ENCODE measurements at regions not wholly inside any gene's neighbourhood (a gene's known extent, or its start where the extent isn't known, plus 50 kb on each side); places are given as distances from the start of the nearest gene placed in this dataset.
A peak's percentile ranks its signal among the peaks of the same experiment; 100 is the strongest.

DNA sequence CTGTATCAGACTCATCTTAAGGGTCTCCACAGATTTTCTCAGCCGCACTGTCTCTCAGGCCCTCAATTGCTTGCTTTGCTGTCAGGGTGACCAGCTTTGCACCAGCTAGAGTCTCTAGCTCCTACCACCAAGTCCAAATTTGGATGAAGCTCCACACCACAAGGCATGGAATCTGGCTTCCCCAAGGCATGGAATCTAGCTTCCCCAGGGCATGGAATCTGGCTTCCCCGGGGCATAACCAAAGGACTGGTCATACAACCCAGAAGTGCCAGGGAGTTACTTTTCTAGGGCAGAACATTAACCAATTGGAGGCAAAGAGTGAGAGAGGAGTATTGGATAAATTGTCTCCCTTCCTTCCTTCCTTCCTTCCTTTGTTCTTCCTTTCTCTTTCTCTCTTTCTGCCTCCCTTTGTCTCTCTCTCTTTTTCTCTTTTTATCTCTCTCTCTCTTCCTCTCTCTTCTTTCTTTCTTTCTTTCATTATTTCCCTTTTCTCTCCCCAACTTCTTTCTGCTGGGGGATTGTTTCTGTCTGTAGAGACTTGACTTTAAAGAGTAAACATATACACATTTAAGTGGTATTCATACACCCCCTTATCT is 76.9 kb upstream of the HAO2 start:
- in situ Hi-C loops (cut with HindIII; ENCODE audit: low pct_unique_long_range_greater_than_20kb, low sequenced_read_pairs): no loop called here
- no peak for TF ChIP-seq JUND (IDR thresholded peaks at IDR 0.05; ENCODE audit: low read depth)
- DNase-seq (ENCODE audit: low read depth in 1 of 2, low spot score in 1 of 2): no peak

GRCh38 chr1:119293797-119294196 is 74.8 kb upstream of the HAO2 start:
- no peak for TF ChIP-seq JUND (IDR thresholded peaks at IDR 0.05; ENCODE audit: low read depth)
- no peak for DNase-seq (ENCODE audit: low read depth in 1 of 2, low spot score in 1 of 2)
- in situ Hi-C loops (cut with HindIII; ENCODE audit: low pct_unique_long_range_greater_than_20kb, low sequenced_read_pairs): no loop called here

DNA sequence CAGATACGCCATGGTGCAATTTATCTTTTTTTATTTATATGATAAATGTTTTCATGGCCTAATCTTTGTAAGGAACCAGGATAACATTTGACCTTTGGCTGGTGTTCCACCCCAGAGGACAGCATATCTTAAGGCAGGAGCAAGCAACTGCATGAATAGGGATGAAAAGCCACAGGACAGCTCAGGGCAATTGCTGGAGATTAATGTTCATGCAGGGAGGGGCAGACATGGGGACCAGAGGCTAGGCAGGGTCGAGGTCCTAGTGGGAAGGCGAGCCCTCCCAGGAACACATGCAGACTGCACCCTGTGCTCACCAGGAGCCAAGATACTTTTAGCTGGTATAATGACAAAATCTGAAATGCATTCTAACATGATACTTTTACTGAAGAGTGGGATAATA is 74.4 kb upstream of the HAO2 start:
- in situ Hi-C loops (cut with HindIII; ENCODE audit: low pct_unique_long_range_greater_than_20kb, low sequenced_read_pairs): no loop called here
- no peak for TF ChIP-seq JUND (IDR thresholded peaks at IDR 0.05; ENCODE audit: low read depth)
- DNase-seq (ENCODE audit: low read depth in 1 of 2, low spot score in 1 of 2): no peak

DNA sequence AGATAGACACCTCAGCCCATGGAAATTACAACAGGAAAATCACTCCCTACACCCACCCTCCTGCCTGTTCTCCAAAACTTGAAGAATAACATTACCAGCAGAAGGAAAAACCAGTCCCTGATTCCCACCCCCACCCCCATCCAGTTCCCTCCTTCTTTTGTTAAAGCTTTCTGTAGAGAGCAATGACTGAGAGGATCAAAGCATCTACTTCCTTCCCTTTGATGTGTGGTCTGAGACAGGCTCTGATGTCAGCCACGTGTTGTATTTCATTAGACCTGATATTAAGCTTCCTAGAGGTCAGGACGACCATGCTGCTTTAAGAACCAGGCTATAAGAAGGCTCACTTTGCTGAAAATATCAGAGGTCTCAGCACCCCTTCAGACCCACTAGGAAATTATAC is 73.9 kb upstream of the HAO2 start:
- in situ Hi-C loops (cut with HindIII; ENCODE audit: low pct_unique_long_range_greater_than_20kb, low sequenced_read_pairs): no loop called here
- DNase-seq (ENCODE audit: low read depth in 1 of 2, low spot score in 1 of 2): no peak
- TF ChIP-seq JUND (IDR thresholded peaks at IDR 0.05; ENCODE audit: low read depth): no peak

DNA sequence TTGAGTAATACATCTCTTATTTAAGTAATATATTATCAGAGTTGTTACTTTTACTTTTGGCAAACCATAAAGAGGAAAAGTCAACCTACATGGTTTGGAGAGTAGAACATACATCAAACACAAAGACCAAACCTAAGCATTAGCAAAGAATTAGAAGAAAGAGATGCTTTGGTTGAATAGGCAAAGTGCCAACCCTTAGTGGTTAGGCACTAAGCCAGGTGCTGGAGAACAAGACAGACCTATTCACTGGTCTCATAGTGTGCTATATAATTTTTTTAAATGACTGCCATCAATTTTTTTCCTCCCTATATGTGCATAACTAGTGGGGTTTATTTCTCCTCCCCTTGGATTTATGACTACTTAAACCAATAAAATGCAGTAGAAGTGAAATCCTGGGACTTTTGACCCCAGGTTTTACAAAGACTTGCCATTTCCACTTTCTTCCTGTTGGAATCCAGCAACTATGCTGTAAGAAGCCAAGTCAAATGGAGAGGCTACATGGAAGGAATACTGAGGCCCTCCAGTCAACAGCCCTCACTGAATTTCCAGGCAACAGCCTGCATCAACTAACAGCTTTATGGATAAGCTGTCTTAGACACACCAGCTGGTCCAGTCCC is 69.8 kb upstream of the HAO2 start:
- peak in 1 of 2 experiments; percentile 49 for DNase-seq (ENCODE audit: low read depth in 1 of 2, low spot score in 1 of 2)
- no peak for TF ChIP-seq JUND (IDR thresholded peaks at IDR 0.05; ENCODE audit: low read depth)
- in situ Hi-C loops (cut with HindIII; ENCODE audit: low pct_unique_long_range_greater_than_20kb, low sequenced_read_pairs): no loop called here

DNA sequence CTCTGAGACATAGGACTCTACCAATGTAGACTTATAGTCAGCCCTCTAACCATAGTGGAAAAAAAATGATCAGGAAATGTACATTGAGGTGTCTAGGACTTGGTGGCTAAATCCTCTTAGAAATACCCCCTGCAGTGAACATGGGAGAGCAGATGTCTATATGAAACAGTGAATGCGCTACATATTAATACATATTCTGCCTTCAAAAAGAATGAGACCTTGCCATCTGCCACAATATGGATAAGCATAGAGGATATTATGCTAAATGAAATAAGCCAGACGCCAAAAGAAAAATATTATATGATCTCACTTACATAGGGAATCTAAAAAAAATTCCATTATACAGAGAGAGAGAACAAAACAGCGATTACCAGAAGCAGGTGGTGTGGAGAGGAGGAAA is 66.6 kb upstream of the HAO2 start:
- DNase-seq (ENCODE audit: low read depth in 1 of 2, low spot score in 1 of 2): no peak
- in situ Hi-C loops (cut with HindIII; ENCODE audit: low pct_unique_long_range_greater_than_20kb, low sequenced_read_pairs): no loop called here
- TF ChIP-seq JUND (IDR thresholded peaks at IDR 0.05; ENCODE audit: low read depth): no peak

GRCh38 chr1:119308130-119308700 is 60.4 kb upstream of the HAO2 start:
- TF ChIP-seq JUND (IDR thresholded peaks at IDR 0.05; ENCODE audit: low read depth): no peak
- in situ Hi-C loops (cut with HindIII; ENCODE audit: low pct_unique_long_range_greater_than_20kb, low sequenced_read_pairs): no loop called here
- no peak for DNase-seq (ENCODE audit: low read depth in 1 of 2, low spot score in 1 of 2)

GRCh38 chr1:119308806-119309205 is 59.8 kb upstream of the HAO2 start:
- DNase-seq (ENCODE audit: low read depth in 1 of 2, low spot score in 1 of 2): no peak
- in situ Hi-C loops (cut with HindIII; ENCODE audit: low pct_unique_long_range_greater_than_20kb, low sequenced_read_pairs): no loop called here
- no peak for TF ChIP-seq JUND (IDR thresholded peaks at IDR 0.05; ENCODE audit: low read depth)

DNA sequence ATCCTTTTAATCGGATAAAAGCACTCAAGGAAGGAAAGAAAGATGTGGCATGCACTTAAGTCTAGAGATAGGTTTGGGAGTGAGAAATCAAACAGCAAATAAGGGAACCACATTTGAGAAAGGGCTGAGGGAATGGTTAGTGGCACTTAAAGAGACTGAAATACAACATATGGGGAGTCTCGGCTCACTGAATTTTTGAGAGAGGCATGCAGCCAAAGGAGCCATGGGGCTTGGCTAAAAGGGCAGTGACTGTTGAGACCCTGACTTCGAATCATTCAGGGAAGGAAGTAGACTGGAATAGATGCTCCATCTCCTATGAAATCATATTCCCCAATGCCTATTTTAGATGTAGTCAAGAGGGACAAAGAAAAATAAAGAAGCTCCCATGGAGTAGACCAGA is 58.3 kb upstream of the HAO2 start:
- no peak for DNase-seq (ENCODE audit: low read depth in 1 of 2, low spot score in 1 of 2)
- in situ Hi-C loops (cut with HindIII; ENCODE audit: low pct_unique_long_range_greater_than_20kb, low sequenced_read_pairs): no loop called here
- TF ChIP-seq JUND (IDR thresholded peaks at IDR 0.05; ENCODE audit: low read depth): no peak

- in situ Hi-C loops (cut with HindIII; ENCODE audit: low pct_unique_long_range_greater_than_20kb, low sequenced_read_pairs): no loop called here
- no peak for DNase-seq (ENCODE audit: low read depth in 1 of 2, low spot score in 1 of 2)
- no peak for TF ChIP-seq JUND (IDR thresholded peaks at IDR 0.05; ENCODE audit: low read depth)
Observed at GRCh38 chr1:119312500-119312899, 56.1 kb upstream of the HAO2 start.

- in situ Hi-C loops (cut with HindIII; ENCODE audit: low pct_unique_long_range_greater_than_20kb, low sequenced_read_pairs): no loop called here
Observed at GRCh38 chr1:119314001-119314796, 54.4 kb upstream of the HAO2 start.

GRCh38 chr1:119316870-119317416 is 51.6 kb upstream of the HAO2 start:
- DNase-seq (ENCODE audit: low read depth in 1 of 2, low spot score in 1 of 2): peak in 1 of 2 experiments; percentile 26

More at GRCh38 chr1:119314001-119314796, 54.4 kb upstream of the HAO2 start:
- no peak for TF ChIP-seq JUND (IDR thresholded peaks at IDR 0.05; ENCODE audit: low read depth)
- DNase-seq (ENCODE audit: low read depth in 1 of 2, low spot score in 1 of 2): no peak

More at GRCh38 chr1:119316870-119317416, 51.6 kb upstream of the HAO2 start:
- TF ChIP-seq JUND (IDR thresholded peaks at IDR 0.05; ENCODE audit: low read depth): no peak
- in situ Hi-C loops (cut with HindIII; ENCODE audit: low pct_unique_long_range_greater_than_20kb, low sequenced_read_pairs): no loop called here
